ENCODE measurements at regions not wholly inside any gene's neighbourhood (a gene's known extent, or its start where the extent isn't known, plus 50 kb on each side); places are given as distances from the start of the nearest gene placed in this dataset.

DNA sequence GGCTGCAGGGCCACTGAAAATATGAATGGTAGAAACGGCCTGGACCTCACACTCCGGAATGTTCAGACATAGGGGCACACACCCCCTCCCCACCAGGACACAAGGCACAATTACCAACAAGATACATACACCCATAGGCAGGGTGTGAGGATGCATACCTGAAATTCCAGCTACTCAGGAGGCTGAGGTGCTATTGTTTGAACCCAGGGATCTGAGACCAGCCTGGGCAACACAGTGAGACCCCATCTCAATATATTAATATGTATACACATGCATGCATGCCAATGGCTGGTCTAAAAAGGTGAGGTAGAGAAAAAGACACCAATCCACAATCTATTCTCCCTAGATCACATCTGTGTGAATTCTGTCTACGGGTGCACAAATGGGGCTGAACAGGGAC lies 403.3 kb downstream of the SHANK2 start:
- DNase-seq (ENCODE audit: low spot score): no peak
- TF ChIP-seq CTCF (IDR thresholded peaks at IDR 0.05; ENCODE audit: borderline replicate concordance, control extremely low read depth, extremely low read depth, insufficient read depth, missing control alignments): no peak
- in situ Hi-C loops (cut with MboI; ENCODE audit: low sequenced_read_pairs, unreplicated experiment): no loop called here

DNA sequence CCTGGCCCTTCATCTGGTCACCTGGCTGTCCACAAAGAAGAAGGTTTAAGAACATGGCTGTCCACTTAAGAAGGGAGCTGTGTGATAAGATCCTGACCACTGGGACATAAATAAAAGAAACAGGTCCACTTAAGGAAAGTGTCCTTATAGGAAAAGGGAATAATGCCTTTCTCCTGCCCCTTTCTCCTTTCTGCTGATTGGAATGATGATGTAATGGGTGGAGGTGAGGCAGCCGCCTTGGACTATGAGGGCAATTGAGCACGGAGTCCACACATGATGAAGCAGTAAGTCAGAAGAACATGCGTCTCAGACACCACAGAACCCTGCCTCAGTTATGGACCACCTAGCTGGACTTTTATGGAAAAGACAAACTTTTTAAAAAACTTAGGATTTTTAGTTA lies 401.1 kb downstream of the SHANK2 start:
- no peak for TF ChIP-seq CTCF (IDR thresholded peaks at IDR 0.05; ENCODE audit: borderline replicate concordance, control extremely low read depth, extremely low read depth, insufficient read depth, missing control alignments)
- in situ Hi-C loops (cut with MboI; ENCODE audit: low sequenced_read_pairs, unreplicated experiment): no loop called here
- DNase-seq (ENCODE audit: low spot score): no peak

DNA sequence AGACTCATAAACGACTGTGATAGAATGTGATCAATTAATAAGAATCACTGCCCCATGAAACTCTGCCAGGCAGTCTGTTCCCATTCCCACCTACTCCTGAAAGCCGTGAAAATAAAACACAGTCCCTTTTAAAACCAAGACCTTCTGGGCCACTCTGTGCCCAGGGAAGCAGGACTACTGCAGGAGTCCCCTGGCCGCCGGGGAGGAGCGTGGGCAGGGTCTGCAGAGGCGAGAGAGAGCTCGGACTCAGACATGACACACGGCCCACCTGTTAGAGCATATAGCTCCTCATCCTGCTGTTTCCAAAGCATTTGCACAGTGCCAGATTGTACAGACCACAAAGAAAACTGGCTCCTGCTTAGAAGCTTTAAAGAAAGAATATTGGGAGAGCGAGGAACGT lies 400.5 kb downstream of the SHANK2 start:
- in situ Hi-C loops (cut with MboI; ENCODE audit: low sequenced_read_pairs, unreplicated experiment): no loop called here
- no peak for TF ChIP-seq CTCF (IDR thresholded peaks at IDR 0.05; ENCODE audit: borderline replicate concordance, control extremely low read depth, extremely low read depth, insufficient read depth, missing control alignments)
- no peak for DNase-seq (ENCODE audit: low spot score)

- no peak for DNase-seq (ENCODE audit: low spot score)
- in situ Hi-C loops (cut with MboI; ENCODE audit: low sequenced_read_pairs, unreplicated experiment): no loop called here
- no peak for TF ChIP-seq CTCF (IDR thresholded peaks at IDR 0.05; ENCODE audit: borderline replicate concordance, control extremely low read depth, extremely low read depth, insufficient read depth, missing control alignments)
Observed at GRCh38 chr11:70853068-70853769, 399.2 kb downstream of the SHANK2 start.

GRCh38 chr11:70853770-70854108 lies 398.6 kb downstream of the SHANK2 start:
- DNase-seq (ENCODE audit: low spot score): no peak
- no peak for TF ChIP-seq CTCF (IDR thresholded peaks at IDR 0.05; ENCODE audit: borderline replicate concordance, control extremely low read depth, extremely low read depth, insufficient read depth, missing control alignments)
- in situ Hi-C loops (cut with MboI; ENCODE audit: low sequenced_read_pairs, unreplicated experiment): no loop called here

- DNase-seq (ENCODE audit: low spot score): no peak
- in situ Hi-C loops (cut with MboI; ENCODE audit: low sequenced_read_pairs, unreplicated experiment): no loop called here
- no peak for TF ChIP-seq CTCF (IDR thresholded peaks at IDR 0.05; ENCODE audit: borderline replicate concordance, control extremely low read depth, extremely low read depth, insufficient read depth, missing control alignments)
Observed at GRCh38 chr11:70854201-70854600, 398.2 kb downstream of the SHANK2 start.
